Pancreas (tissue), 10 donors: ENCODE measurements at regions not wholly inside any gene's neighbourhood (a gene's known extent, or its start where the extent isn't known, plus 50 kb on each side); places are given as distances from the start of the nearest gene placed in this dataset.

Experiments used
- ATAC-seq, 4 donors: fragments of 200-7000 bp; cut with Tn5 transposase; one replicate each; pipeline versions ENCODE4 v1.8.0 to v1.9.1; 2020; ENCODE audit warnings: mild to moderate bottlenecking in 4 of 4, moderate library complexity in 4 of 4
- DNase-seq, 6 donors: peaks; one replicate each; pipeline ENCODE4 v3.0.0-alpha.2; 2020
- FAIRE-seq: peaks from 2 replicates; lab custom pipeline; 2012; peaks lifted over from hg19 to GRCh38; lab: Jason Lieb, UNC
- H3K27ac ChIP-seq, 4 donors: fragments of 200-600 bp; sonication (generic); 1 replicate in 3 of 4; 2 replicates in 1 of 4; pipeline versions ENCODE4 v1.5.0 to v1.8.0; 2020
- H3K27me3 ChIP-seq, 4 donors: fragments of 200-600 bp; one replicate each; pipeline ENCODE4 v1.8.0; 2021
- H3K36me3 ChIP-seq, 3 donors: fragments of 200-600 bp; sonication (generic) in 1 of 3; one replicate each; pipeline versions ENCODE4 v1.5.0 to v1.8.0; 2020 to 2021
- H3K4me1 ChIP-seq, 3 donors: fragments of 200-600 bp; one replicate each; pipeline ENCODE4 v1.8.0; 2021
- H3K4me3 ChIP-seq, 4 donors: fragments of 200-600 bp; sonication (generic) in 2 of 4; one replicate each; pipeline versions ENCODE4 v1.5.0 to v1.8.0; 2020 to 2021
- H3K9me3 ChIP-seq, 4 donors: fragments of 200-600 bp; one replicate each; pipeline ENCODE4 v1.8.0; 2021
- WGBS, 2 donors: extraction: QIAGEN DNeasy Blood & Tissue Kit; methylation state at CpG; one replicate each; pipeline ENCODE4 v1.1.7; 2013; 5-methylcytosine and 5-hydroxymethylcytosine counted together
- intact Hi-C, 3 donors: fragments of 100-400 bp; cut with DNase I; formaldehyde crosslinking; loops; one replicate each; pipeline versions ENCODE4 v1.11.1 to v1.14.2; 2022
- TF ChIP-seq, protein P1 (sequence below), 4 donors: fragments of 200-600 bp; sonication (generic) in 3 of 4; IDR thresholded peaks; one replicate each; pipeline versions ENCODE4 v1.5.0 to v1.8.0; 2021; ENCODE audit warnings: antibody characterized with exemption in 4 of 4
- donor health status: healthy with polysubstance abuse.
- donor health status: DM: no; HTN: no; CAD: no; lungs with moderate emphysema.
- donor health status: DM: no; HTN: no; CAD: no.
- donor health status: control.
- donor health status: control.
- donor health status: Bipolar disorder and iron deficiency.
- donor health status: DM: yes; HTN: yes; CAD: no.
- donor health status: DM: no; HTN: no; CAD: no.
- donor health status: DM: no; HTN: no; CAD: no.
- donor health status: DM: yes; HTN: yes; CAD: no.

DNA sequence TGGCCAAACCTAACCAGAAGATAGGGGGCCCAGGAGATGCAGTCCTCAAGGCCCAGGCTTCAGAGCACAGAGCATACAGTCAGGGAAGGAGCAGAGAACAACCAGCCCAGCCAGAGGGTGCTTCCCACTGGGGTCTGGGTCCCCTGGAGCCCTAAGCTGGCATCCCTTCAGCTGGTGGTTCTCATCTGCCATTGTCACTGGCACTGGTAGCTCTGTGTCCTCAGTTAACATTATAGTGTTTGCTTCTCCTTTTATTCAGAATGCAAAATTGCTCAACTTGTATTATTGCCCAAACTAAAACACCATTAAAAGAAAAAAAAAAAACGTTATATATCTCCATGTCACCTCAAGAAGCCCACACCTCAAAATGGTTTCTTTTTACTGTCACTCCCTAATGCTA, 219.2 kb downstream of the ENC1 start:
- Histone ChIP-seq H3K4me3 (no peak overlapping the region), H3K4me1 (peaks cover 0 to 3% (median 0%) of the 10 kb centered on the region in 3 donors), H3K9me3 (no peaks in the 10 kb centered on the region), H3K27me3 (no peaks in the 10 kb centered on the region), H3K36me3 (no peaks in the 10 kb centered on the region), H3K27ac (no peak overlapping the region)
- FAIRE-seq: no peak
- ATAC-seq: no peak
- TF ChIP-seq, protein P1, sequence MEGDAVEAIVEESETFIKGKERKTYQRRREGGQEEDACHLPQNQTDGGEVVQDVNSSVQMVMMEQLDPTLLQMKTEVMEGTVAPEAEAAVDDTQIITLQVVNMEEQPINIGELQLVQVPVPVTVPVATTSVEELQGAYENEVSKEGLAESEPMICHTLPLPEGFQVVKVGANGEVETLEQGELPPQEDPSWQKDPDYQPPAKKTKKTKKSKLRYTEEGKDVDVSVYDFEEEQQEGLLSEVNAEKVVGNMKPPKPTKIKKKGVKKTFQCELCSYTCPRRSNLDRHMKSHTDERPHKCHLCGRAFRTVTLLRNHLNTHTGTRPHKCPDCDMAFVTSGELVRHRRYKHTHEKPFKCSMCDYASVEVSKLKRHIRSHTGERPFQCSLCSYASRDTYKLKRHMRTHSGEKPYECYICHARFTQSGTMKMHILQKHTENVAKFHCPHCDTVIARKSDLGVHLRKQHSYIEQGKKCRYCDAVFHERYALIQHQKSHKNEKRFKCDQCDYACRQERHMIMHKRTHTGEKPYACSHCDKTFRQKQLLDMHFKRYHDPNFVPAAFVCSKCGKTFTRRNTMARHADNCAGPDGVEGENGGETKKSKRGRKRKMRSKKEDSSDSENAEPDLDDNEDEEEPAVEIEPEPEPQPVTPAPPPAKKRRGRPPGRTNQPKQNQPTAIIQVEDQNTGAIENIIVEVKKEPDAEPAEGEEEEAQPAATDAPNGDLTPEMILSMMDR (IDR thresholded peaks at IDR 0.05): no peak
- 31 to 41% methylated on average over 1 of the region's 1 CpG for WGBS, 2 donors
- intact Hi-C loops: no loop called here
- no peak for DNase-seq

DNA sequence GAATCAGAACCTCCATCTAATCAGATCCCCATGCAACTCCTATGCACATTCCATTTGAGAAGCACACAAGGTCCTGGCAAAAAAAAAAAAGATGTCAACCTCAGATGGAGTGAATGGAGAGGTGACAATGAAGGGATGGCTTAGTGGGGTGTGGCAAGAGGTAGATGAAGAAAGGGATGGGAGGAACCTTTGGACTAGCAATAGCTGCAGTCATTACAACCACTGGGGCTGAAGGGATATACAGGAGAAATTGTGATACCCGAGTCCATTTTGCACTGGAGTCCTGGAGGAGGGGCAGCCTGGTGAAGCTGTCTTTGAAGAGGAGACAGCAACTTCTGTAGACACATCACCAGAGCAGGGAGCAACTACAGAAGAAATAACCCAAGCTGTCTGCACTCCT, 219.6 kb downstream of the ENC1 start:
- H3K27me3 ChIP-seq: no peaks in the 10 kb centered on the region
- 47 to 100% methylated on average over 1 of the region's 1 CpG for WGBS, 2 donors
- H3K9me3 ChIP-seq: no peaks in the 10 kb centered on the region
- no peak overlapping the region for H3K4me3 ChIP-seq
- no peak overlapping the region for H3K27ac ChIP-seq
- FAIRE-seq: no peak
- ATAC-seq: no peak
- DNase-seq: no peak
- peaks cover 0 to 3% (median 0%) of the 10 kb centered on the region in 3 donors for H3K4me1 ChIP-seq
- intact Hi-C loops: no loop called here
- H3K36me3 ChIP-seq: no peaks in the 10 kb centered on the region
- TF ChIP-seq, protein P1 (IDR thresholded peaks at IDR 0.05): no peak

DNA sequence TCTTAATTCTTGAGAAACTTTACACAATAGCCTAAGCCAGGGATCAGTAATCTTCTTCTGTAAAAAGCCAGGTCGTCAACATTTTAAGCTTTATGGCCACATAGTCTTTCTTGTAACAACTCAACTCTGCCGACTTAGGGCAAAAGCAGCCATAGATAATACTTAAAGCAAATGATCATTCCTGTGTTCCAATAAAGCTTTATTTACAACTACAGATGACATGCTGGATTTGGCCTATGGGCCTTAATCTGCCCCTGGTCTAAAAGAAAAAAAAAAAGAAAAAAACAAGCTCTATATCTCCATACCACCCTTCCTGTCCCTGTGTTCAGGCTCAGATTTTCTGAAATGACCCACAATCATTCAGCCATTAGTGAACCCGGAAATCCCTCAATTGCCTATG, 220.3 kb downstream of the ENC1 start:
- no peak for FAIRE-seq
- intact Hi-C loops: no loop called here
- Histone ChIP-seq H3K4me3 (no peak overlapping the region), H3K4me1 (peaks cover 0 to 3% (median 0%) of the 10 kb centered on the region in 3 donors), H3K27me3 (no peaks in the 10 kb centered on the region), H3K27ac (no peak overlapping the region), H3K9me3 (no peaks in the 10 kb centered on the region), H3K36me3 (no peaks in the 10 kb centered on the region)
- 62 to 82% methylated on average over 3 of the region's 3 CpGs for WGBS, 2 donors
- DNase-seq: no peak
- ATAC-seq: no peak
- TF ChIP-seq, protein P1 (IDR thresholded peaks at IDR 0.05): no peak

DNA sequence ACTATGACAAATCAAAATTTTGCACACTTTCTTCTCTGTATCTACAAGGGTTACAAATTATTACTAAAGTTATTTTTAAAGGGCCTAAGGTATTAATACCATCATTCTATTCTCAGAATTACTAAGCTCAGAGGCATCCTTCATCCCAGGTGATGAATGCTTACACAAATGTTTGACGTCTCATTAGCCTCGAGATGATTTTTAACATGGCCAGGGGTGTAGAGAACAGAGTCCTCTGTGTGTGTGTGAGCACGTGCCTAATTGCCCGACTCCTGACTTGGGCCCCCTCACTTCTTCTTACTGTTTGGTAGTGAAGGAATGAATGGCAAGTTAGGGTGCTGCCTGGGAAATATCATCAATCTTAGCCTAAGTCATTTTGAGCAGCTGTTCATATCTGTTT, 221.1 kb downstream of the ENC1 start:
- H3K9me3 ChIP-seq: no peaks in the 10 kb centered on the region
- no peaks in the 10 kb centered on the region for H3K36me3 ChIP-seq
- H3K4me1 ChIP-seq: peaks cover 0 to 3% (median 0%) of the 10 kb centered on the region in 3 donors
- DNase-seq (no peak), FAIRE-seq (no peak), ATAC-seq (no peak)
- TF ChIP-seq, protein P1 (IDR thresholded peaks at IDR 0.05): no peak
- no peak overlapping the region for H3K27ac ChIP-seq
- 52 to 65% methylated on average over 4 of the region's 4 CpGs for WGBS, 2 donors
- no peaks in the 10 kb centered on the region for H3K27me3 ChIP-seq
- intact Hi-C loops: no loop called here
- H3K4me3 ChIP-seq: no peak overlapping the region

DNA sequence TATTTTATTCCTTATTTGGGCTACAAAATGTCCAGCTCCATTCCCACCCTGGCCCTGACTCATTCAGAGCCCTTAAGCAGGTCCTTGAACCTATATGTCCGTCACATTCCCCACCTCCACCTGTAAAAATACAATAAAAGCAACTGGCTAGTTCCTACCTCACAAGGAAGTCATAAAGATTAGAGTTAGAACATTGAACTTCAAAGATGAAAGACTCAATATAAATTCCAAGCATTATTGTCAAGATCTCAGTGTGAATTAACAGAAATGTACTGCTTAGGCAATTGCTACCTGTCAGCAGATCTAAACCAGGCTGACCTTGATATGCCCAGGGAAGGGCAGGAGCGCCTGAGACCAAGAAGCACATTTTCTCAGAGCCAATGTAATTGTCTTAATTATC, 221.8 kb downstream of the ENC1 start:
- TF ChIP-seq, protein P1 (IDR thresholded peaks at IDR 0.05): no peak
- FAIRE-seq (peak; percentile 73), ATAC-seq (no peak), DNase-seq (no peak)
- no peak overlapping the region for H3K27ac ChIP-seq
- H3K36me3 ChIP-seq: no peaks in the 10 kb centered on the region
- no peaks in the 10 kb centered on the region for H3K9me3 ChIP-seq
- no peak overlapping the region for H3K4me3 ChIP-seq
- H3K27me3 ChIP-seq: no peaks in the 10 kb centered on the region
- no peaks in the 10 kb centered on the region for H3K4me1 ChIP-seq
- WGBS, 2 donors: 79 to 88% methylated on average over 2 of the region's 2 CpGs
- intact Hi-C loops: no loop called here
